HG02885 (cell line): ENCODE measurements at regions not wholly inside any gene's neighbourhood (a gene's known extent, or its start where the extent isn't known, plus 50 kb on each side); places are given as distances from the start of the nearest gene placed in this dataset.
"Not testable (repeated sequence)": the region's sequence is repeated elsewhere in the genome, so short reads cannot be mapped to it uniquely, and the experiment has no call there.

Experiments
- ATAC-seq: cut with Tn5 transposase; IDR thresholded peaks from one replicate; pipeline ENCODE4 v1.9.1; 2021; ENCODE audit warnings: mild to moderate bottlenecking; ENCODE audit not compliant: unreplicated experiment, poor library complexity

DNA sequence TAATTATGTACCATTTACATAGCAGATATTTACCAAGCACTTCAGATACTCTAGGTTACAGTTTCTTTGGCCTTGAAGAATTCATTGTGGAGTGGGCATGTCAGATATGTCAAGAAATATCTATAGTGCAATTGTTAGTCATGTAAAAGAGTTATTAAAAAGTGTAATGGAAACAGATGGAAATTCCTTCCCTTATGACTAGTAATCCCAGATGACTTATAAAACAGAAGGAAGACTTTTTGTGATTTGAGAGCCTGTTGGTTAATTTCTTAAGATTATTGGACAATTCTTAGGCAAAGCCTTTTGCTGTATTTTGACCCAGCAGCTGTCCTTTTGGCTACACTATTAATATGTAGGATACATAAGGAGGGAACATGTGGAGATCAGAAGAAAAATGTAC lies 708.9 kb upstream of the NECTIN3 start:
- no peak for ATAC-seq

DNA sequence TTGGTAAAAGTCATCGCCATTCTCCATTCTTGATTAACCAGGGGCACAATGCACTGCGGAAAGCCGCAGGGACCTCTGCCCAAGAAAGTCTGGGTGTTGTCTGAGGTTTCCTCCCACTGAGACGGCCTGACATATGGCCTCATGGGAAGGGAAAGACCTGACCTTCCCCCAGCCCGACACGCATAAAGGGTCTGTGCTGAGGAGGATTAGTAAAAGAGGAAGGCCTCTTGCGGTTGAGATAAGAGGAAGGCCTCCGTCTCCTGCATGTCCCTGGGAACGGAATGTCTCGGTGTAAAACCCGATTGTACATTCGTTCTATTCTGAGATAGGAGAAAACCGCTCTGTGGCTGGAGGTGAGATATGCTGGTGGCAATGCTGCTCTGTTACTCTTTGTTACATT lies 704.3 kb upstream of the NECTIN3 start:
- ATAC-seq = not testable (repeated sequence)

- no peak for ATAC-seq
Measured at GRCh38 chr3:110375751-110376518, 695.7 kb upstream of the NECTIN3 start.

- ATAC-seq = no peak
Measured at GRCh38 chr3:110378481-110378880, 693.1 kb upstream of the NECTIN3 start.

GRCh38 chr3:110381992-110382391 lies 689.6 kb upstream of the NECTIN3 start:
- no peak for ATAC-seq

GRCh38 chr3:110383356-110383755 lies 688.3 kb upstream of the NECTIN3 start:
- no peak for ATAC-seq

GRCh38 chr3:110384601-110385000 lies 687.0 kb upstream of the NECTIN3 start:
- ATAC-seq = no peak

- no peak for ATAC-seq
Measured at GRCh38 chr3:110389005-110389404, 682.6 kb upstream of the NECTIN3 start.

DNA sequence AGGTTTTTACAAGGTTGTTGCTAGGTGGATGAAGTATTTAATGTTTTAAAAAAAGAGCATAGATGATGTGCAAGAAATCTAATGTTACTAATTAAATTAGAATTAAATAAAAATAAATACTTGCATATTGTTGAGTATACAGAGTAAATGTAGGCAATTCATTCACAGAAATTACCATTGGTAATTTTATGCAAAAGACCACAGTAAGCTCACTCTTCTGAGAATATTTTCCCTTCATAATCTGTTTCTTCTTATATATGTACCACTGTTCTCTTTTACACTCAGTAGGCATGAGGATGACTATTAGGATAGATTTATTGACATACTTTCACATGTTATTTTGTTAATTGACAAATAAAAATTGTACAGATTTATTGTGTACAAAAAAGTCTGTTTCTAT lies 681.2 kb upstream of the NECTIN3 start:
- no peak for ATAC-seq

- ATAC-seq = no peak
Measured at GRCh38 chr3:110391042-110391441, 680.6 kb upstream of the NECTIN3 start.

DNA sequence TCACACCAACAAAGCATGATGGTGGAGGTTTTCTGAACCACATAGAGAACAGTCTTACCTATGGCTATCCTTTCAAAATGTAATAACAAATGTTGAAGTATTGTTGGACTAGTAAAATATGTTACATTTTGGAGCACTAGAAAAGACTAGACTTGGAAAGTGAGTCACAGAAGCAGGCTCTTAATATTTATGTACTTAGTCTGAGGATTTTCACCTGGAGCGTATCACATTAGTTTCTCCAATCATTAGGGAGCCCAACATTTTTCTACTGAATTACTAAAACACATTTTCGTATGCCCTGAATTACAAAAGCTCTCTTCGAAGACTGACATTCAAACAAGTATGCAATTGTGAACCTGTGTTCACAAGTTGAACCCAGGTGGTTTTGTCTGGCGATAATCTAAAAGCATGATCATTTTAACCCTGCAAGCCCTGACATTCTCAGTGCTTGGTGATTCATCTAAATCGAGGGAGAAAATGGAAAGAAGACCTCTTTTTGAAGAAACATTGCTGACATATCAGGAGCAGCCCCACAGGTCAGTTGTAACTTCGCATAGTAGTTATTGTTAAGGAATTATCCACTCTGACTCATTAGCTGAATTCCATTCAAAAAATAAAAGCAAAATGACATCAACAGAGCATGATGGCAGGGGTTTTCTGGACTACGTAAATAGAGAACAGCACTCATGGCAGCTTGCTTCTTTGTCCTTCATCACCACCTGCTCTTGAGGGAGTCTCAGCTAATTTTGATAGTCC lies 679.8 kb upstream of the NECTIN3 start:
- no peak for ATAC-seq

DNA sequence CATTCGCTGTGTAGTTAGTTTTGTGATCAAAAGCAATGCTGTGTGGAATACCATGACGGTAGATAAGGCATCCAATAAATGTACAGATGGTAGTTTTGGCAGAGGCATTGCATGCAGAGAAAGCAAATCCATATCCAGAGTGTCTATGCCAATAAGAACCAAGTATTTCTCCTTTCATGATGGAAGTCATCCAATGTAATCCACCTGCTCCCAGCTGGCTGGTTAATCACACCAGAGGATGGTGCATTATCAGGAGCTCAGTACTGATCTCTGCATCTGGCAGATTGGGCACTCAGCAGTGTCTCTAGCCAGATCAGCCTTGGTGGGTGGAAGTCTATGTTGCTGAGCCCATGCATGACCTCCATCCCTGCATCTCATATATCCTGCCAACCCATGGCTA lies 677.7 kb upstream of the NECTIN3 start:
- no peak for ATAC-seq

DNA sequence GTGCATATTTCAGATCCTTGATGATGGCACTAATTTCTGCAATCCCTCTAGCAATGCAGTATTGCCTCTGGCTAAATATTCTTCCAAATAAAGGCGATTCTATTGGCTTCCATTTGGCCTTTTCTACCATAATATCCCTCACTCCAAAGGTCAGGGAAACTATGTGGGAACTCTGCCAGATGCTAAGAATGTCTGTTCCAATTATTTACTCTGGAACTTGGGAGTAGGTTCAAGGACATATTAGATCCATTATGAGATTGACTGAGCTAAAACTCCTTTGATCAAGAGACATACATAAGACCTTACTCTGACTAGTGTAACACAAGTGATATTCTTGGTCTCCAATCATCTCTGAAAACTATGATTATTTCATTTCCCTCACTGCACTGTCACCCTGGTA lies 674.5 kb upstream of the NECTIN3 start:
- no peak for ATAC-seq

GRCh38 chr3:110400315-110400714 lies 671.3 kb upstream of the NECTIN3 start:
- ATAC-seq = no peak

DNA sequence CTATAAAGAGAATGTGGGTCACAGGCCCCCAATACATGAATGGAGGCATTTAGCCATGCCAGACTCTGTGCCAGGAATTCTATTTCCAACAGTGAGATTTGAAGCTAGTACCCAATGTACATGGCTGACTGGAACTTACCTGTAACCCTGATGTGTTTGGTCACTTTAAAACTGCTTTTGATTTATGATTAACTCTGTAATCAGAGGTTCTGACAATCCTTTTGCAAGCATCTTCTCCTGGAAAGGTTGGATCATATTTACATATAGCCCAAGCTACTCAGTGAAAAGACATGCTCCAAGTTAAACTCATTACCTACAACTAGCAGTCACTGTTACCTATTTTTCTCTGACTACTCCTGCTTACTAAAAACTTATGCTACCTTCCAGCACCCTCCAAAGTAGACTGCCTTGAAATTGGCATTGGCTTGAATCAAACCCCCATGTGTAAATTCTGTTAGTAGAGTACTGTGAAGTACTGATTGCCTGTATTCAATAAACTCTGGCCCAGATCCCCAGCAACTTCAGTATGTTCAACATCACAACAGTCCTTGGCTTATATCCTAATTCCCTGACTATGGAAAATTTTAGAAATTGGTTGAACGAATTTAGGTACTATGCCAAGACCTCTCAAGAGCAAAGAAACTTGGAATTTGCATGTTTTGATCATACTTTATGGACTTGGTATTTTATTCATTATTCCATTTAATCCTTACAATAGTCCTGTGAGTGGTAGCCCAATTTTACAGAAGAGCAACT lies 665.6 kb upstream of the NECTIN3 start:
- no peak for ATAC-seq

- ATAC-seq = no peak
Measured at GRCh38 chr3:110413266-110413665, 658.4 kb upstream of the NECTIN3 start.

- ATAC-seq = no peak
Measured at GRCh38 chr3:110413807-110414748, 657.5 kb upstream of the NECTIN3 start.

DNA sequence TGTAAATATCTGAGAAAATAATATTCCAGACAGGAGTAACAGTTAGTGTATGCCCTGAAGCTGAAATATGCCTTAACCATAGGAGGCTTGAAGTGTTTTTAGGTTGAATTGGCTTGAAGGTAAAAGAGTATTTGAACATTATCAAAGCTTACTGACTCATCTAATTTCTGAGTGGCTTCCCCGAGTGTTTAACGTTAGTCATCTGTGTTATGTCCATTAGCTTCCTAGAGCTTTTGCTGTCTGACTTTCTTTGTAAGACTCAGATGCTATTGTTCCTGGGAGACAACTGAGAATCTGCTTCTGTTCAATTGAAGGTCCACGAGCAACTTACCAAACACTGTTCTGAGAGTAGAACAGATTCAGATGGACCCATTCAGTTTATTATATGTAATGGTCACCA lies 656.8 kb upstream of the NECTIN3 start:
- no peak for ATAC-seq

DNA sequence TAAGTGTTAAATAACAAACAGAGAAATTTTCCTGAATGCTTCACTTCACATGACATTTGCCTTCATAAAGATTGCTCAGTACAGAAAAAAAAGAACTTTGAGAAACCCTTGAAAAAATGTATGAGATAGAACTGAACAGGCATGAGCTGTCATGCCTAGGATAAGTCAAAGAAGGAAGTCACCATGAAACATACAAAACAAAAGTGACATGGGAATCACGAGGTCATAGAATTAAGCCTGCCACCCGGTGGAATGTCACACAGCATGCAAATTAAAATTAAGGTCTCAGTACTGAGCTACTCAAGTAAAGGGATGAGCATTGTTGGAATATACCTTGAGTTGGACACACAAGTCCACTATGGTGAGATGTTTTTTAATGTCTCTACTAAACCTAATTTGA lies 652.5 kb upstream of the NECTIN3 start:
- ATAC-seq = no peak

DNA sequence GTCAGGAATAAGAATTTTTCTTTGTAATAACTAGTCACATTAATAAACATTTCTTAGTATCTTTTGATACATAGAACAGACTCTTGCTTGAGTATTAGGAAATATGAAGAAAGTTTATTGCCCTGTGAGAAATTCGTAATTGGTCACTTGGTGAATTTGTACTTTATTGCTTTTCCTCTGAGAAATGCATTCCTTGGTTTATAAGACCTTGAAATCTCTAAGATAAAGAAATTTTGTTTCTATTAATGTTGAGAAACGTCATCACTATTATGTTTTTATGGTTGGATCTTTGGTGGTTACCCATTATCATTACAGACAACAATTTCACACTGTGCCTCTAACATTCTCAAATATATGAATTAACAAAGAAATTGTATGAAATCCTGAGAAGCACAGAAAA lies 652.0 kb upstream of the NECTIN3 start:
- ATAC-seq = no peak
